ENCODE measurements at regions not wholly inside any gene's neighbourhood (a gene's known extent, or its start where the extent isn't known, plus 50 kb on each side); places are given as distances from the start of the nearest gene placed in this dataset.
A peak's percentile ranks its signal among the peaks of the same experiment; 100 is the strongest.

DNA sequence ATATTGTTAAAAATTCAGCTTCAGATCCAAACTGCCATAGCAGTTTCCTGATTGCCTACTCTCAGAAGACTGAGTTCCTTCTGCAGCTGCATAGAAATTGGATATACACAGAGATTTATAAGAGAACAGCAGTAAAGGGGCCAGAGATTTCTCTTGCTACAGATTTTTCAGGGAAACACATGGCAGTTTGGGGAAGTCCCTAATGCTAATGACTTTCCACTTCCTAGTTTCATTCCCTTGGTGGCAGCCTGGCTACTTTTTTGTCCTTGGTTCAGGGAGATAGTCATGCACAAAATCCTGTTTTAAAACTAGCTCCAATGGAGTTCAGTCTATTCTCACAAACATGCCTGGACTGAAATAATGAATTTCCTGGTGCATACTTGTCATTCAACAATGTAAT is 125.3 kb upstream of the PLCB4 start:
- H2AFZ ChIP-seq, result peak overlapping the region; percentile 44; the same call in 1 of the 2 replicates
- ATAC-seq, result no peak
- no peaks in the 10 kb centered on the region; the same call in 1 of the 2 replicates for H3K36me3 ChIP-seq (ENCODE audit: insufficient read depth)
- H3K9me2 ChIP-seq (ENCODE audit: insufficient read depth), result peaks cover 16% of the 10 kb centered on the region; the same call in 1 of the 2 replicates
- H4K20me1 ChIP-seq (replicated peaks; ENCODE audit: insufficient read depth), result no peaks in the 10 kb centered on the region
- H3K27me3 ChIP-seq (ENCODE audit: insufficient read depth), result no peaks in the 10 kb centered on the region
- Mint-ChIP-seq H3K9me3 (no peaks in the 10 kb centered on the region), H3K36me3 (ENCODE audit: low read depth) (no peaks in the 10 kb centered on the region), H3K4me3 (no peak overlapping the region), H3K27ac (no peak overlapping the region), H3K27me3 (ENCODE audit: insufficient read depth, low read depth, poor library complexity) (no peaks in the 10 kb centered on the region), H3K4me1 (peaks cover 6% of the 10 kb centered on the region)
- no peak overlapping the region for H3K27ac ChIP-seq (ENCODE audit: low read depth)
- no peaks in the 10 kb centered on the region for H3K4me1 ChIP-seq (ENCODE audit: insufficient read depth)
- H3F3A ChIP-seq (replicated peaks; ENCODE audit: low read depth), result no peaks in the 10 kb centered on the region
- no peak overlapping the region for H3K4me2 ChIP-seq
- DNase-seq (ENCODE audit: low spot score), result no peak
- no peak for TF ChIP-seq ETS1 (IDR thresholded peaks at IDR 0.05)
- TF ChIP-seq ZNF114 (CRISPR knock-in tag; IDR thresholded peaks at IDR 0.05), result no peak
- TF ChIP-seq EZH2phosphoT487 (IDR thresholded peaks at IDR 0.05; ENCODE audit: unreplicated experiment), result no peak
- no peak for TF ChIP-seq JUNB (IDR thresholded peaks at IDR 0.05; ENCODE audit: unreplicated experiment)
- no peak for TF ChIP-seq POLR2AphosphoS5 (IDR thresholded peaks at IDR 0.05; ENCODE audit: low read depth)
- TF ChIP-seq STAT1 (IDR thresholded peaks at IDR 0.05; ENCODE audit: unreplicated experiment), result no peak
- TF ChIP-seq CTCF (conservative IDR thresholded peaks at IDR 0.05; ENCODE audit: low read depth in 2 of 2), result no peak
- TF ChIP-seq ZNF331 (CRISPR knock-in tag; IDR thresholded peaks at IDR 0.05; ENCODE audit: low read depth), result no peak
- H3K79me2 ChIP-seq (replicated peaks; ENCODE audit: insufficient read depth), result no peaks in the 10 kb centered on the region
- no peak overlapping the region for H3K4me3 ChIP-seq

DNA sequence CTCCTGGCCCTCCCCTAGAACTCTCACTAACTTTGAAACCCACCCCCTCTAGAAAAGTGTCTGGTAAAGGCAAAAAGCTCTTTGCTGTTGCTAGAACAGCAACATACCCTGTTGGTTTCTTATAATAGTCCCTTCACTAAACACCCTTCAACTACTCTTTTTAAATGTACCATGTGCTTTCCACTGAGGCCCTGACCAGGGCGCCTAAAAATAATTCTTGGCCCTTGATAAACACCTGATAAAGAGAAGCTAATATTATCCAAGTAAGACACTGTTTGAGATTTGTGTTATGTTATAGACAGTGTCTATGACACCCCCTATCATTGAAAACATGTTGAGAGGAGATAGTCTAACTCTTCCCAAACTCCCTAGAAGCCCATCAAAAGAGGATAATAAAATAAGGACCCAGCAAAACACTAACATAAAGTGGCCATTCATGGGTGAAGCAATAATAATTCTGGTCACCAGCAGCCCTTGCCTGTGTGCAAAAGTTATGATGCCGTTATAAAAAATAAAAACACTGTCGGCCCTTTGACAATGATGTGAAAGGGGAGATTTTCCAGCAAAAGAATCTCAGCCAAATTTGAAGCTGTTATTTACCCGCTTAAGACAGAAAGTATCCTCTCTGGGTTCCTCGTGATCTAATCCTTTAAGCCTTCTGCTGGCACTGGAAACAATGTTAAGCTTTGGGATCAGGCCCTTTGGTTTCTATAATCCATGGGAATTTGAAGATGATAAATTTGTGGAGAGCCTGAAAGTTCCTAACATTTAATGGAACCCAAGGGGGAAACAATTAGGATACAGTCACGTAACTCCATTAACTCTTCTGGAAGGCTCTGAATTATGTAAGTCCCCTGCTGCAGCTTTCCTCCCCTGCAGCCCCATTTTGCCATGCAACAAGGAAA is 122.6 kb upstream of the PLCB4 start:
- Mint-ChIP-seq H3K4me1 (peaks cover 4% of the 10 kb centered on the region; the same call in 2 of the 3 replicates), H3K27ac (no peak overlapping the region), H3K27me3 (ENCODE audit: insufficient read depth, low read depth, poor library complexity) (peaks cover 1% of the 10 kb centered on the region), H3K36me3 (ENCODE audit: low read depth) (no peaks in the 10 kb centered on the region), H3K9me3 (no peaks in the 10 kb centered on the region), H3K4me3 (no peak overlapping the region)
- Histone ChIP-seq H2AFZ (no peak overlapping the region), H3K36me3 (ENCODE audit: insufficient read depth) (no peaks in the 10 kb centered on the region), H3K4me3 (no peak overlapping the region), H3K9me2 (ENCODE audit: insufficient read depth) (peaks cover 20% of the 10 kb centered on the region; the same call in 1 of the 2 replicates), H3K4me2 (no peak overlapping the region), H3K27ac (ENCODE audit: low read depth) (no peak overlapping the region), H3K27me3 (ENCODE audit: insufficient read depth) (no peaks in the 10 kb centered on the region), H3K79me2 (replicated peaks; ENCODE audit: insufficient read depth) (no peaks in the 10 kb centered on the region), H4K20me1 (replicated peaks; ENCODE audit: insufficient read depth) (no peaks in the 10 kb centered on the region), H3K4me1 (ENCODE audit: insufficient read depth) (no peaks in the 10 kb centered on the region), H3F3A (replicated peaks; ENCODE audit: low read depth) (no peaks in the 10 kb centered on the region)
- ATAC-seq (no peak), DNase-seq (ENCODE audit: low spot score) (no peak)
- TF ChIP-seq ZNF462 (CRISPR knock-in tag; IDR thresholded peaks at IDR 0.05) (no peak), ETS1 (IDR thresholded peaks at IDR 0.05) (no peak)

Measured in GM23338 (cell line).